8988T (cell line): ENCODE measurements at regions not wholly inside any gene's neighbourhood (a gene's known extent, or its start where the extent isn't known, plus 50 kb on each side); places are given as distances from the start of the nearest gene placed in this dataset.

Source experiments
- DNase-seq: peaks from one replicate; pipeline ENCODE4 v3.0.0; 2011

DNA sequence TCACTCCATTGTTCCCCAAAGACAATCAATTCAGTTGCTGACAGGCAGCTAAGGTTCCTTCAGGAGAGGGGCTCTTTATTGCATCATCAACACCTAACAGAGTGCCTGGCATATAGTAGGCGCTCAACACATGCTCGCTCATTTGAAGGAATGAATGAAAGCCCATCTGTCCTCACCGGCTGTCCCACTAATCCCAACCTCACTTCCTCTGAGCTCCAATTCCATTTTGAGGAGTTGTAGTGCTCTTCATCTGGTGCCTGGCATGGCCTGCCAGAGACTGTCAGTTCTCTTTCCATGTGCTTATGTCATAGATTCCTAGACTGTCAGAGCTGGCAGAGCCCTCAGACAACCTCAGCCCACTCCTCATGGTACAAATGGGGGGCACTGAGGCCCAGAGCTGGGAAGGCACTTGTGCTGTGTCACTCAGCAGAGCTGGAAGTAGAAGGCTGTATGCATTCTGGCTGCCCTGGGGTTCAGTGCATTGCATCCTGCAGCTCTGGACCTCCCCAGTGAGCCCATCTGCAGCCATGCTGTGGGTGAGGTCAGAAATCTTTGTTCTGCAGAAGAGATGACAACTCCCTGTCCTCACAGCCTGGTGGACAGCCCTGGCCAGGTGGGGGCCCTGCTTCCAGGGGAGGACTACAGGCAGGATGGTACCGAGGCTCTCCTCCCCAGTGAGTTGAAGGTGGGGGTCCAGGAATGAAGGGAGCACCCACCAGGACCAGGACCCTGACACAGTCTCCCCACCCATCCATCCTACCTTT is 134.9 kb upstream of the PJA1 start:
- no peak for DNase-seq

GRCh38 chrX:69299285-69299684 is 134.0 kb upstream of the PJA1 start:
- DNase-seq: no peak

DNA sequence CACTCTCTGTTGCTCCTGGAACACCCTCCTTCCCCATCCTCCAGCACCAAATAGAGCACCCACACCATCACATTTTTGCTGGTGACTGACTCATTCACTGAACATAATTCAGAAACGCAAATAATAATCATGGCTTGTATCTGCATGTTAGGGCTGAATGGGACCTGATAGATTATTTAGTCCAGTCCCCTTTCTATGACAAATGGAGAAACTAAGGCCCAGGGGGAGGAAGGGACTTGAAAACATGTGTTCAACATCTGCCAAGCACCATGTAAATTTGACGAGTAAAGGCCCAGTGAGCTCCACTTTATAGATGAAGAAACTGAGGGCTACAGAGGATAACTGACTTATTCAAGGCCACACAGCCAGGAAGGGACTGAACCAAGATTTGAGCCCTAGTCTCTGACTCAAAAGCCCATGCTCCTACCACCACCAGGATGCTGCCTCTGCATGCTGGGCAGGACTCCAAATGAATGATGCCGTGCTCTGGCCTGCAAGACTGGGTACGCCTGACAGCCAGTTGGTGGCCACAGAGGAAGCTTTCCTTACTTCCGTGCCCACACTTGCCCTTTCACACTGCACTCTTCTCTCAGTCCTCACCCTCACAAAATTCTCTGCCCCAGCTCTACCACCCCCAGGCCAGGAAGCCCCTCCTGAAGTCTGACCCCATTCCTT is 133.3 kb upstream of the PJA1 start:
- DNase-seq: no peak

GRCh38 chrX:69297506-69297905 is 132.3 kb upstream of the PJA1 start:
- DNase-seq: no peak

DNA sequence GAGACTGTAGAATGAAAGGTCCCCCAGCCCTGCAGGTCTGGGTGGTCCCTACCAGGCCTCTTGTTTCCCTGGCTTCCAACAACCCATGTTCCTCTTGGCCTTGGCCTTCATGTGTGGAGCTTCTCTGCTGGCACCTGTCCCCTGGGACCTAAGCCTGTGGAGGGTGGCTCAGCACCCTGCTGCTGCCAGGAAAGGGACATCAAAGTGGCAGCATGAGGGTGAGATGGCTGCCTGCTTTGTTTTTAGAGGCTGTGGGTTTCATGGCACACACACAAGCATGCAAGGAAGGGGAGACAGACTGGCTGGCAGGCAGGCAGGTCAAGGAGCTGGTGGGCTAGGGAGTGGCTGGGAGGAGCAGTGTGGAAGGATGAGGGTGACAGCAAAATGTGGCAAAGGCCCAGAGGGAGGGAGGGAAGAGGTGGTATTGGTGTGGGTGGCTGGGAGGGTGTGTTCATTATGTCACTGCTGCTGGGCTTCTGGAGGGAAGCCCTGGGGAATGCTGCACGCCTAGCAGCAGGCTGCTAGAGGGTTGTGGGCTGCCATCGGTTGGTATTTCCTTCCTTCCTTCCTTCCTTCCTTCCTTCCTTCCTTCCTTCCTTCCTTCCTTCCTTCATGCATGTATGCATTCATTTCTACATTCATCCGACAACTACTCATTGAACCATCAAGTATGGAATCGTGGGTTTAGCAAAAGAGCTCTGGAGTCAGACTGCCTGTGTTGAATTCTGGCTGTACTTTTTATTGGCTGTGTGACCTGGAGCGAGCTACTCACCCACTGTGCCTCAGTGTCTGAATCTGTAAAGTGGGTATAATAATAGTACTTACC is 128.7 kb upstream of the PJA1 start:
- no peak for DNase-seq

DNA sequence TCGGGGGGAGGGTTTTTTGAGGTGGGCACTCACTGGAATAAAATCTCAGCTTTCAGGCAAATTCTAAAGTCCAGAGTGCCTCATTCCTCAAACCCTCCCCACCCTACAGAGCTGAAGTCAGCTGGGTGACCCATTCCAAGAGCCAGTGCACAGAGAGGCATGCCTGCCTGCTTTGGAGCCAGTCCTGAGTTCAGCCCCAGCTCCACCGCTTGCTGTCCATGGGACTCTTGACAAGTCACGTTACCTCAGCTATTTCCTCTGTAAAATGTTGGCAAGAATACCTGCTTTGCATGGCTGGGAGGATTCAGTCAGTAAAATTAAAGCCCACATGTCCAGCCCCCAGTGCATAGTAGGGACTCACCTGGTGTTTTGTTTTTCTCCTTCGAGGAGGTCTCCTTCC is 125.9 kb upstream of the PJA1 start:
- no peak for DNase-seq

GRCh38 chrX:69290292-69290691 is 125.0 kb upstream of the PJA1 start:
- DNase-seq: no peak

- no peak for DNase-seq
These were observed 124.5 kb upstream of the PJA1 start for GRCh38 chrX:69289793-69290123.

DNA sequence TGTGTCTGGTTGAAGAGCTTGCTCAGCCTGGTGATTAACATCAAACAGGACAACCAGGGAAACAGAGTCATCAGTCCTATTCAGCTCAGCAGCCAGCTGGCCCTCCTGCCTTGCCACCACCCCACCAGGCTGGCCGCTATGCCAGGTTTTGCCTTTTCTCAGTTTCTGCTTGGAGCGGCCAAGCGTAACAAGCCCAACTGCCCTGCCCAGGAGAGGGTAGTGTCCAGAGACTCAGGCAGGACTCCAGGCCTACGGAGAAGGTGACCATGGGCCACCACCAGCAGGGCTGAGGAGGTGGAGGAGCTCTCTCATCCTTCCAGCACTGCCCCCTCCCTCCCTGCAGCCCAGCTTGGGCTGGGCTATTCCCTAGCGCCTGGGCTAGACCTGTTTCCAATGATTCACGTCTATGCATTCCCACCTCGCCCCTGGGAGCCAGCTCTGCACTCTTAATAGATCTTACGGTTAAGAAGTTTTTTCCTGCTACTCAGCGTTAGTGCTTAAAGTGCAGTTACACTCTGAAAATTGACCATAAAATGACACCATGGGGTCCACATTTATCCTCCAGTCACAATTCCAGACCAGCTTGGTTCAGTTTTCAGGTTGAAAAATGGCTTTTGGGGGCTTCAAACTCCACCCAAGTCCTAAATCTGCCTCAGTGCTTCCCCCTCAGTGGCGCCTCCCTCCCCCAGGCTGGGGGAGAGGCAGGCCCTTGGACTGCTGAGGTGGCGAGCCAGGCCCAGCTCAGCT is 124.0 kb upstream of the PJA1 start:
- DNase-seq: no peak

- DNase-seq: no peak
These were observed 121.8 kb upstream of the PJA1 start for GRCh38 chrX:69287095-69287494.

- DNase-seq: no peak
These were observed 121.3 kb upstream of the PJA1 start for GRCh38 chrX:69286565-69286906.

- DNase-seq: peak; percentile 52
These were observed 120.8 kb upstream of the PJA1 start for GRCh38 chrX:69285881-69286564.

- no peak for DNase-seq
These were observed 120.2 kb upstream of the PJA1 start for GRCh38 chrX:69285401-69285877.

GRCh38 chrX:69284491-69284890 is 119.2 kb upstream of the PJA1 start:
- DNase-seq: no peak

DNA sequence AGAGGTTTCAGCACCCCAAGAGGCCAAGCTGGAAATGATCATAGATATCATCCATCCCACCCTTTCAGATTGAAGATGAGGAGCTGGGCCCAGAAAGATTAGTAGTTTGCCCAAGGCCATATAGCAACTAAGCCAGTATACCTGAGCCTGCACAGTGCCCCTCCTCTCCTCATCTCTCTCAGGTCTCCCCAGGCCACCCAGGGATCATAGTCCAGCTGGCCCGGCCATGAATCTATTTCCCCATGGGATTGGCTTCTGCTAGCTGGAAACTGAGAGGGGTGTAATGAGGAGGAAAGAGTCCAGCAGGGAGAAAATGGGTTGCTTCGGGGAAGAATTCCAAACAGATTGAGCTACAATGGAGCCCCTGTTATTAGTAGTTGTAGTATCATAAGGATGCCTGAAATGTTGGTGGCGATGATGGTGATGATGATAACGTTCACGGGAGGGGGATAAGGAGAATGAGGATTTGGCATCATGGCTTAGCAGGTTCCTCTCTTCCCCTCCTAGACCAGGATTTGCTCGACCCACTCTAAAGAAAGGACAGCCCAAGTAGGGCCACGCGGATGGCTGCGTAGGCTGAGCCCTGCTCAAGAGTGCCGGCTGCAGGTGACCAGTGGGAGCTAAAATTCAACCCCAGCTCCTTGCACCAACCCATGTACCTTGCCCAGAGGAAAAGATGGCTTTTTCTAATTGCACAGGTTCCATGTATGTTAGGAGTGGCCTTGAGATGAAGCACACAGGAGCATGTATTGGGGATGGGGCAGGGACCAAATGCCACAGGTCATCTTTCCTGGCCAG is 117.8 kb upstream of the PJA1 start:
- no peak for DNase-seq

DNA sequence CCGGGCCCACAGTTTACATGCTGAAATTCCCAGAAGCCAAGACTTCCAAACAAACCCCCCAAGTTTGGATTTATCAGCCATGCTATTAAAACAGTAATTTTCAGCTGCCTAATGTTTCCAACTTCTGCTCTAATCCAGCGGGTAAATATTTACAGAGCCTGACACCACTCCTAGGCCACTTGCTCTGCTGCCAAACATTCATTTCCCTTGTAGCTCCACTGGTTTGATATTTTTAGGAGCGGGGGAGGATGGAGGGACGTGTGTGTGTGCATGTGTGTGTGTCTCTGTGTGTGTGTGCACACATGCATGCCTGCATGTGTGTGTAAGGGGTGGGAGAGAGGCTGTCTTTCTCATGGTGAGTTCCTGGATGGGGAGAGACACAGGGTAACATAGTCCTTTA is 115.7 kb upstream of the PJA1 start:
- no peak for DNase-seq

DNA sequence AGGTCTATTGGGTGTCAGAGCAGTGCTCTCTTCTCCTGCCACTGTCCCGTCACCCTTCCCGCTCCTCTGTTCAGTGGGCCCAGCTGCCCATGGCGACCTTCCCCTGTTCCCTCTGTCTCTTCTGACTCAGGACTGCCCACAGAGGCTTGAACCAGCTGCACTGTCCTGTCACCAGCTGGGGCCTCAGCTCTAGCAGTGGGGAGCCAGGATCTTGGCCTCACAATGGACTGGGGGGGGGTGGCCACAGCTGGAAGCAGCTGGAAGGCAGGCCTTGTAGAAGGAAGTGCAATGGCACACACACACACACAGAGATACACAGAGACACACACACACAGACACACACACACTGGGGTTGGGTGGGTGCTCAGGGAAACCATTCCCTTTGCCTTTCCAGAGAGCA is 114.0 kb upstream of the PJA1 start:
- no peak for DNase-seq

- DNase-seq: no peak
These were observed 112.9 kb upstream of the PJA1 start for GRCh38 chrX:69278031-69278687.

DNA sequence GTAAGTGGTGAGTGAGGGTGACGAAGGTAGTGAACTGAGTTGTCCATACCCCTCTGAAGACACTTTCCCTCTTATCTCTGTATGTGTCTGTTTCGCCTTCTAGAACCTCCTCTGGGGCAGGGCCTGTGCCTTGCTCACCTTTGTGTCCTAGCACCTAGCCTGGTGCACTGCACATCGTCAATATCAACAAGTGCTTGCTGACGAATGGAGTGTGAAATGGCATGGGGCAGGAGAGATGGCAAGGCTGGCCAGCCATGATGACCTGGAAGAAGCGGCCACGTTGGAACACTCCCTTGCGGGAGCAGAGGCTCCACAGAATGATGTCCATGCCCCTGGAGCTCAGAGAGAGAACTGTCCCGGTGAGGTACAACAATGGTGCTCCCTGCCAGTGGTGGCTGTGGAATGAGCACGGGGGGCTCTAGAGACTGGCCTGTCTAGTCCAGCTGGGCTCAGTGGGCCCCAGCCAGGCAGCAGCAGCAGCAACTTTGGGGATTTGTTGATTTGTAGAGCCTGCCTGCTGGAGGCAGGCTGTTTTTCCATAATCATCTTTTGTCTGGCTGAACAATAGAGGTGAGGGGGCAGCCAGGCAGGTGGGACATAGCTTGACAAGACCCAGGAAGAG is 112.2 kb upstream of the PJA1 start:
- no peak for DNase-seq

DNA sequence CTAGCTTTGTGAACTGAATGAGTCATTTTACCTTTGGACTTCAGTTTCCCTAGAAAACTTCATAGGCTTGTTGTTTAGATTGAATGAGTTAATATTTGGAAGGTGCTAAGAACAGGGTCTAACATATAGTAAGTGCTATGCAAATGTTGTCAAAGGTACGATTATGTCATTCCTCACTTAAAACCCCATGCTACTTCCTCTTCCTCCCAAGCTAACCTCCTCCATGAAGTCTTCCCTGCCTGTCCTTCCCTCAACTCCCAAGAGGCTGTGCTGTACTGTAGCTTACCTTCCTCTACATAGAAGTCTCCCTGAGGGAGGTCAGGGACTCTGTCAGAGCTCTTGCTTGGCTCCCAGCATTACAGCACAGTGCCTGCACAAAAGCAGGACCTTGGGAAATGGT is 103.4 kb upstream of the PJA1 start:
- no peak for DNase-seq

- DNase-seq: no peak
These were observed 98.9 kb upstream of the PJA1 start for GRCh38 chrX:69264158-69264581.
